HFFc6 (cell line): ENCODE measurements at regions not wholly inside any gene's neighbourhood (a gene's known extent, or its start where the extent isn't known, plus 50 kb on each side); places are given as distances from the start of the nearest gene placed in this dataset.

ENCODE experiments used
- DNase-seq: peaks from one replicate; pipeline ENCODE4 v3.0.0-alpha.2; 2018
- H3K27ac Mint-ChIP-seq: 2 replicates; pipeline ENCODE4 v1.8.0; 2020; ENCODE audit warnings: mild to moderate bottlenecking, mixed read lengths
- H3K27me3 Mint-ChIP-seq: 2 replicates; pipeline ENCODE4 v1.8.0; 2021; ENCODE audit warnings: mild to moderate bottlenecking, moderate library complexity, mixed read lengths; ENCODE audit not compliant: insufficient read depth
- H3K36me3 Mint-ChIP-seq: 2 replicates; pipeline ENCODE4 v1.8.0; 2021; ENCODE audit warnings: low read depth, mixed read lengths
- H3K4me1 Mint-ChIP-seq: 2 replicates; pipeline ENCODE4 v1.8.0; 2020; ENCODE audit warnings: low read depth, mixed read lengths
- H3K4me3 Mint-ChIP-seq: 2 replicates; pipeline ENCODE4 v1.8.0; 2020; ENCODE audit warnings: mild to moderate bottlenecking, moderate library complexity, mixed read lengths
- H3K9me3 Mint-ChIP-seq: 2 replicates; pipeline ENCODE4 v1.8.0; 2020; ENCODE audit warnings: mild to moderate bottlenecking, mixed read lengths
- TF ChIP-seq, protein P1 (sequence below): fragments of 200-600 bp; sonication (generic); IDR thresholded peaks from 2 replicates; pipeline ENCODE4 v1.5.0; 2021; ENCODE audit warnings: antibody characterized with exemption, mild to moderate bottlenecking

DNA sequence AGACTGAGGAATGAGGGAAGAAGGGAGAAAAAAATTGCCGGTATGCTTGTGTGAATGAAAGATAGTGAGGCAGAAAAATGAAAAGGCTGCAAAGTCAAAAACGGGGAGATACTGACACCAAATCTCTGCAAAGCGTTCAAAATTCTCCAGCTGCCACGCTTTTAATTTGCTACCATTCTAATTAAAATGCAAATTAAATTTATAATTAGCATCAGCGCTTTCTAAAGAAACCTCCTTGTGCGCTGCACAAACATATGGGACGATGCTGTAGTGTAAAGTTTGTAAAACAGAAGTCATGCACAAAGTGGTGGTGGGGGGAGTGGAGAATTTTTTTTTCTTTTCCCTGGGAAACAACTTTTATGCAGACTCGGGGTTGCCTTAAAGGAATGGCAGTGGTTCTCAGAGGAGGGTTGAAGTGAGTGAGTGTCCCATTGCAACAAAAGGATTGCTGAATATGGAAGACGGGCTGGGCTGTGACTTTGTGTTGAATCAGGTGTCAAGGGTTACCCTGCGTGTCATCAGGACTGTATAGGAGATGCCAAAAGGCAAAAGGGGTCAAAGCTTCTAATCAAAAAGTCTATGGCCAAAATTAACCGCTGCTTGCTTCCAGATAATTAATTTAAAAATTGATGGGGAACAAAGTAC is 472.2 kb downstream of the NR2F2 start:
- H3K9me3 Mint-ChIP-seq, result peaks cover 54% of the 10 kb centered on the region
- DNase-seq, result no peak
- no peaks in the 10 kb centered on the region for H3K36me3 Mint-ChIP-seq
- no peak overlapping the region for H3K27ac Mint-ChIP-seq
- TF ChIP-seq, protein P1, sequence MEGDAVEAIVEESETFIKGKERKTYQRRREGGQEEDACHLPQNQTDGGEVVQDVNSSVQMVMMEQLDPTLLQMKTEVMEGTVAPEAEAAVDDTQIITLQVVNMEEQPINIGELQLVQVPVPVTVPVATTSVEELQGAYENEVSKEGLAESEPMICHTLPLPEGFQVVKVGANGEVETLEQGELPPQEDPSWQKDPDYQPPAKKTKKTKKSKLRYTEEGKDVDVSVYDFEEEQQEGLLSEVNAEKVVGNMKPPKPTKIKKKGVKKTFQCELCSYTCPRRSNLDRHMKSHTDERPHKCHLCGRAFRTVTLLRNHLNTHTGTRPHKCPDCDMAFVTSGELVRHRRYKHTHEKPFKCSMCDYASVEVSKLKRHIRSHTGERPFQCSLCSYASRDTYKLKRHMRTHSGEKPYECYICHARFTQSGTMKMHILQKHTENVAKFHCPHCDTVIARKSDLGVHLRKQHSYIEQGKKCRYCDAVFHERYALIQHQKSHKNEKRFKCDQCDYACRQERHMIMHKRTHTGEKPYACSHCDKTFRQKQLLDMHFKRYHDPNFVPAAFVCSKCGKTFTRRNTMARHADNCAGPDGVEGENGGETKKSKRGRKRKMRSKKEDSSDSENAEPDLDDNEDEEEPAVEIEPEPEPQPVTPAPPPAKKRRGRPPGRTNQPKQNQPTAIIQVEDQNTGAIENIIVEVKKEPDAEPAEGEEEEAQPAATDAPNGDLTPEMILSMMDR, result no peak
- H3K4me3 Mint-ChIP-seq, result no peak overlapping the region
- no peaks in the 10 kb centered on the region for H3K27me3 Mint-ChIP-seq
- H3K4me1 Mint-ChIP-seq, result no peaks in the 10 kb centered on the region

DNA sequence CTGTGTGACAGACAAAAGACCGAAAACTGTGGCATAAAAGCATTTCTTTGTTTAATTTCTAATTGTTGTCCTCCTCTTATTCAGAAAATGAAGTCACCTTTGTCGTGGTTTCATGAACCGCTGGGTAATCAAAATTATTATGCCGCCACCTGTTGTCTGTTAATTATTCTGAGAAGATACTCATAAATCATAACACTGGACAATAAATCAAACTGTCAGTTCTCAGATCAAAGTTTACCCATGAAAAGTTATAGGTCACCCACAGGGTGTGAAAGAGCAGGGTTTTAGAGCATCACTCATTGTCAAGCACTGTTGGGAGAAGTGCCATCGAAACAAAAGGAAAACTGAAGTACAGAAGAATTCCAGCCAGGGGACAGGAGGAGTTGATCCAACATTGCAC is 474.3 kb downstream of the NR2F2 start:
- Mint-ChIP-seq H3K4me3 (no peak overlapping the region), H3K4me1 (no peaks in the 10 kb centered on the region), H3K36me3 (no peaks in the 10 kb centered on the region), H3K27me3 (no peaks in the 10 kb centered on the region), H3K27ac (no peak overlapping the region), H3K9me3 (peaks cover 40% of the 10 kb centered on the region)
- no peak for DNase-seq
- TF ChIP-seq, protein P1, result no peak

DNA sequence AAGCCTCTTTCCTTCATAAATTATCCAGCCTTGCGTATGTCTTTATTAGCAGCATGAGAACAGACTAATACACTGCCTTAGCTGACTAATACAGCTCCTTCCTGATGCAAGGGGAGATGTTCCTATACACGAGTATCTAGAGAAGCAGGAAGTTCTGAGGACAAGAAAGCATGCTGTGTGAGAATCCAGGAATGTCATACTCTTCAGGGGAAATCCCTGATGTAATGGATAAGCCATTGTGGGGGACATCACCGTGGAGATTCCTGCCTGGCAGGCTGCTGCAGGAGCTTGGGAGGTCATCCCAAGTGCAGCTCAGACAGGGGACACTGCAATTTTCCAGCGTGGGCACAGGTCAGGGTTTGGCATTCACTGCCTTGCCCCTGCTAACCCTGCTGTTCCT is 476.9 kb downstream of the NR2F2 start:
- no peak for DNase-seq
- TF ChIP-seq, protein P1, result no peak
- Mint-ChIP-seq H3K9me3 (peaks cover 22% of the 10 kb centered on the region), H3K27me3 (no peaks in the 10 kb centered on the region), H3K27ac (no peak overlapping the region), H3K36me3 (no peaks in the 10 kb centered on the region), H3K4me1 (no peaks in the 10 kb centered on the region), H3K4me3 (no peak overlapping the region)

DNA sequence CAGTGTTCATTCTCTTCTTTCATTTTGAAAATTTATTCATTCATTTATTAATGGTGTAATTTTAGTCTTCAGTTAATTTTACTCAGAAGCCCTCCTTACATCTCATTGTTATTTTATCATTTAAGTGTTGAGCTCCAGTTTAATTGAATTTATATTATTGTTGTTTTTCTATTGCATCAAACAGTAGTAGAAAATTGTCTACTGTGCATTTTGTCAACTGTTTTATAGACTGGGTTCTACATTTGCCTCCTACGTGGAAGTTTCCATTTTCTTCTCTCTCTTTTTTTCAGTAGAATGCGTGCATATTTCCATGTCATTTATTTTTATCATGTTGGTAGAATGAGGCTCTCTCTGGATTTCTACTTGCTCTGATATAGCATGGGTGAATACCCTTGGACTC is 487.4 kb downstream of the NR2F2 start:
- Mint-ChIP-seq H3K4me1 (no peaks in the 10 kb centered on the region), H3K27ac (no peak overlapping the region), H3K4me3 (no peak overlapping the region), H3K9me3 (peaks cover 20% of the 10 kb centered on the region), H3K27me3 (no peaks in the 10 kb centered on the region), H3K36me3 (peaks cover 4% of the 10 kb centered on the region; the same call in 1 of the 2 replicates)
- DNase-seq, result no peak
- TF ChIP-seq, protein P1, result no peak

DNA sequence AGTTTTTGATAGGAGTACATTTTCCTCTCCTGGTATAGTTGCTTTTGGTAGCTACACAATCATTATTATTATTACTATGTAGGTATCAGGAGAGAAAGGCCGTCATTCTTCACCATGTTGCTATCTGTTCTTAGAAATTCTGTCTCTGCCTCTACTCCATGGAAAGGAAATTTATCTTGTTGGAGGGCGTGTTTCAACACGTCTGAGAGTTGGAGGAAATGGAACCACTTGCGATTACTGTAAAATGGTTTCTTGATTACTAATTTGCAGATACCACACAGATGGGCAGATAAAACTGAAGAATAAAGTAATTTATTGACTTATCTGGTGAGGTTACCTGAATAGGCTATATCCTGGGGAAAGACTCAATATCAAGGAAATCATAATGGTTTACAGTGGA is 488.4 kb downstream of the NR2F2 start:
- TF ChIP-seq, protein P1, result no peak
- H3K4me3 Mint-ChIP-seq, result no peak overlapping the region
- no peaks in the 10 kb centered on the region for H3K27me3 Mint-ChIP-seq
- peaks cover 18% of the 10 kb centered on the region for H3K9me3 Mint-ChIP-seq
- H3K36me3 Mint-ChIP-seq, result peaks cover 4% of the 10 kb centered on the region; the same call in 1 of the 2 replicates
- DNase-seq, result no peak
- no peak overlapping the region for H3K27ac Mint-ChIP-seq
- no peaks in the 10 kb centered on the region for H3K4me1 Mint-ChIP-seq
